Transverse colon (tissue), 4 donors: ENCODE measurements at regions not wholly inside any gene's neighbourhood (a gene's known extent, or its start where the extent isn't known, plus 50 kb on each side); places are given as distances from the start of the nearest gene placed in this dataset.
A peak's percentile ranks its signal among the peaks of the same experiment; 100 is the strongest.

Experiments used
- DNase-seq: peaks from one replicate; pipeline ENCODE4 v3.0.0-alpha.2; 2019
- H3K27ac ChIP-seq, 4 donors: fragments of 200-600 bp; sonication (generic); 2 replicates each; pipeline ENCODE4 v1.5.1; 2016 to 2018; ENCODE audit warnings: inconsistent platforms in 4 of 4
- H3K27me3 ChIP-seq: fragments of 200-600 bp; sonication (generic); 2 replicates; pipeline ENCODE4 v1.5.1; 2017; ENCODE audit warnings: inconsistent platforms
- H3K36me3 ChIP-seq, 4 donors: fragments of 200-600 bp; sonication (generic); 2 replicates each; pipeline ENCODE4 v1.5.1; 2017 to 2019; ENCODE audit warnings: inconsistent platforms in 4 of 4
- H3K4me1 ChIP-seq, 4 donors: fragments of 200-600 bp; sonication (generic); 2 replicates each; pipeline ENCODE4 v1.5.1; 2017 to 2020; ENCODE audit warnings: inconsistent platforms in 4 of 4
- H3K4me3 ChIP-seq, 4 donors: fragments of 200-600 bp; sonication (generic); 1 replicate in 1 of 4; 2 replicates in 3 of 4; pipeline versions ENCODE4 v1.5.1 to v1.6.1; 2017 to 2019; ENCODE audit warnings: inconsistent platforms in 4 of 4
- H3K9me3 ChIP-seq, 2 donors: fragments of 200-600 bp; sonication (generic); 2 replicates each; pipeline ENCODE4 v1.5.1; 2017 to 2019; ENCODE audit warnings: inconsistent platforms in 2 of 2
- EP300 ChIP-seq: sonication (generic); formaldehyde crosslinking; IDR thresholded peaks from one replicate; pipeline ENCODE4 v1.6.1; 2017; ENCODE audit warnings: antibody characterized with exemption, low read depth
- POLR2A ChIP-seq: fragments of 450-650 bp; IDR thresholded peaks from one replicate; pipeline ENCODE4 v1.6.1; 2016; ENCODE audit warnings: antibody characterized with exemption, mild to moderate bottlenecking, moderate library complexity
- POLR2AphosphoS5 ChIP-seq, 3 donors: sonication (generic); formaldehyde crosslinking; IDR thresholded peaks; one replicate each; pipeline ENCODE4 v1.6.1; 2016; ENCODE audit warnings: antibody characterized with exemption in 3 of 3
- WGBS, 2 donors: methylation state at CpG; one replicate each; pipeline ENCODE4 v1.1.5; 2018; ENCODE audit warnings: low coverage in 1 of 2; 5-methylcytosine and 5-hydroxymethylcytosine counted together
- in situ Hi-C, 4 donors: fragments of 200-750 bp; cut with MboI; loops; one replicate each; pipeline versions ENCODE4 v1.15.0 to v1.15.1; 2017; ENCODE audit warnings: low sequenced_read_pairs in 3 of 4, low pct_ligation_motif_present in 1 of 4, low pct_unique_long_range_greater_than_20kb in 1 of 4
- intact Hi-C: fragments of 100-400 bp; cut with DNase I; formaldehyde crosslinking; loops from one replicate; pipeline ENCODE4 v1.15.1; 2023; ENCODE audit warnings: low total_unique reads
- TF ChIP-seq, protein P1 (sequence below), 5 experiments: fragments of 200-600 bp in 3 of 5; fragments of 450-650 bp in 2 of 5; sonication (generic) in 3 of 5; IDR thresholded peaks; 1 replicate in 2 of 5; 2 replicates in 3 of 5; pipeline ENCODE4 v1.5.1; 2016 to 2017; ENCODE audit warnings: antibody characterized with exemption in 5 of 5, inconsistent platforms in 3 of 5, mild to moderate bottlenecking in 2 of 5, moderate library complexity in 1 of 5

DNA sequence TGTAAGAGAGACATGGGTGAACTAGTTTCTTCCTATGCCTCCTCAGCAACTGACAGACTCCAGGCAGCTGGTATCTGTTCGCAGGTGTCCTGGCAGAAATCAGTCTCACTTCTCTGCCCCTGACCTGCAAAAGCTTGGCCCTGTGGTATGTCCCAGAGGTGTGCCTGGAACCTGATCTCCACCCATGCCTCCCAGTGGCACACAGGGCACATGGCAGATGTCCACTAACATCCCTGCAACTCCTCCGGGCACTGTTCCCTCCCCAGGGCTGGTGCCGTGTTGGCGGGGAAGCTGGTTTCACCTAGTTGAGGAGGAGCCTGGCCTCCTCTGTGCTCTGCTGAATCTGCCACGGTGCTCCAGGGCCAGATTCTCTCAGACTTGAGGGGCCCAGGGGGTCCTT lies 123.3 kb upstream of the GGTLC1 start:
- TF ChIP-seq POLR2AphosphoS5 (IDR thresholded peaks at IDR 0.05) = no peak
- TF ChIP-seq, protein P1, sequence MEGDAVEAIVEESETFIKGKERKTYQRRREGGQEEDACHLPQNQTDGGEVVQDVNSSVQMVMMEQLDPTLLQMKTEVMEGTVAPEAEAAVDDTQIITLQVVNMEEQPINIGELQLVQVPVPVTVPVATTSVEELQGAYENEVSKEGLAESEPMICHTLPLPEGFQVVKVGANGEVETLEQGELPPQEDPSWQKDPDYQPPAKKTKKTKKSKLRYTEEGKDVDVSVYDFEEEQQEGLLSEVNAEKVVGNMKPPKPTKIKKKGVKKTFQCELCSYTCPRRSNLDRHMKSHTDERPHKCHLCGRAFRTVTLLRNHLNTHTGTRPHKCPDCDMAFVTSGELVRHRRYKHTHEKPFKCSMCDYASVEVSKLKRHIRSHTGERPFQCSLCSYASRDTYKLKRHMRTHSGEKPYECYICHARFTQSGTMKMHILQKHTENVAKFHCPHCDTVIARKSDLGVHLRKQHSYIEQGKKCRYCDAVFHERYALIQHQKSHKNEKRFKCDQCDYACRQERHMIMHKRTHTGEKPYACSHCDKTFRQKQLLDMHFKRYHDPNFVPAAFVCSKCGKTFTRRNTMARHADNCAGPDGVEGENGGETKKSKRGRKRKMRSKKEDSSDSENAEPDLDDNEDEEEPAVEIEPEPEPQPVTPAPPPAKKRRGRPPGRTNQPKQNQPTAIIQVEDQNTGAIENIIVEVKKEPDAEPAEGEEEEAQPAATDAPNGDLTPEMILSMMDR (IDR thresholded peaks at IDR 0.05) = no peak
- TF ChIP-seq POLR2A = no peak
- no peak for TF ChIP-seq EP300
- H3K9me3 ChIP-seq = no peaks in the 10 kb centered on the region
- 78 to 100% methylated on average over 1 to 5 of the region's 5 CpGs for WGBS, 2 donors
- H3K36me3 ChIP-seq = no peaks in the 10 kb centered on the region
- in situ Hi-C loops = no loop called here
- no peak for DNase-seq
- H3K27ac ChIP-seq = no peak overlapping the region
- no peak overlapping the region for H3K4me3 ChIP-seq
- H3K27me3 ChIP-seq = no peaks in the 10 kb centered on the region
- H3K4me1 ChIP-seq = no peaks in the 10 kb centered on the region
- intact Hi-C loops = no loop called here

DNA sequence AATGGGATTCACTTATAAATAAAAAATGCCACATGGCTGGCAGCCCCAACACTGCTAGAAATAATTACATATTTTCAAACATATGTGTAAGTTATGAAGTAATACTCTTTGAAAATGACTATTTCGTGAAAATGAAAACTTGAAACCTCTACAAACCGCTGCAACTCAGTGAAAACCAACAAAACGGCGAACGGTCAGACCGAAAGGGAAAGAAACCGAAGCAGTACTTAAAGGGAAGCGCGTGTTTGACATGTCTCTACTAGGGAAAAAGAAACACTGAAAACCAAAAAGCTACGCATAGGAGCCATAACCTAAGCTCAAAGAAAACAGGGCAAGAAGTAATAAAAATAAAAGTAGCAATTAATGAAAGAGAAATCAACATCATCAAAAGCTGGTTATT lies 121.0 kb upstream of the GGTLC1 start:
- no peak for DNase-seq
- Histone ChIP-seq H3K4me3 (no peak overlapping the region), H3K27me3 (no peaks in the 10 kb centered on the region), H3K9me3 (no peaks in the 10 kb centered on the region), H3K36me3 (no peaks in the 10 kb centered on the region), H3K4me1 (no peaks in the 10 kb centered on the region), H3K27ac (no peak overlapping the region)
- intact Hi-C loops (no loop called here), in situ Hi-C loops (no loop called here)
- WGBS, 2 donors = 76 to 83% methylated on average over 10 of the region's 10 CpGs
- no peak for TF ChIP-seq POLR2AphosphoS5 (IDR thresholded peaks at IDR 0.05)
- no peak for TF ChIP-seq EP300
- TF ChIP-seq POLR2A = no peak

DNA sequence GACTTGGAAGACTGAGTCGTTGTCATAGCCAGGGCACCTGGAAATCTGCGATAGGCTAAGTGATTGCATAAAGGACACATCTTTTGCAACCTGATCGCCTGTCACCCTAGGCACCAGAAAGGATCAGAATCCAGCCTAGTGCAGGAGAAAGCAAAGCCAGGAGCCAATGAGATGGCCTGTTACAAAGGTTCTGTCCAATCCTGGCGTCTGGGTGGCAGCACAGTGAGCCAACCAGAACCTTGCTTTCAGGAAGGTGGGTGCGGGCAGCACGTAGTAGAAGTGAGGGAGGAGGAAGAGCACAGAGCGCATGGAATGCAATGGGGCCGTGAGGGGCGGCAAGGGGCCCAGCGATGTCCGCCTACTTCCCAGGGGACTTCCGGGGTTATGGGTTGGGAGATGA lies 120.4 kb upstream of the GGTLC1 start:
- intact Hi-C loops (no loop called here), in situ Hi-C loops (no loop called here)
- TF ChIP-seq POLR2A (no peak), POLR2AphosphoS5 (IDR thresholded peaks at IDR 0.05) (no peak), EP300 (no peak)
- TF ChIP-seq, protein P1 (IDR thresholded peaks at IDR 0.05) = no peak
- Histone ChIP-seq H3K4me3 (no peak overlapping the region), H3K9me3 (no peaks in the 10 kb centered on the region), H3K4me1 (no peaks in the 10 kb centered on the region), H3K27me3 (no peaks in the 10 kb centered on the region), H3K27ac (no peak overlapping the region), H3K36me3 (no peaks in the 10 kb centered on the region)
- WGBS, 2 donors = 80% methylated on average over 12 of the region's 12 CpGs; no CpG with 5 or more reads in 1 of the 2 donors
- DNase-seq = peak; percentile 13

DNA sequence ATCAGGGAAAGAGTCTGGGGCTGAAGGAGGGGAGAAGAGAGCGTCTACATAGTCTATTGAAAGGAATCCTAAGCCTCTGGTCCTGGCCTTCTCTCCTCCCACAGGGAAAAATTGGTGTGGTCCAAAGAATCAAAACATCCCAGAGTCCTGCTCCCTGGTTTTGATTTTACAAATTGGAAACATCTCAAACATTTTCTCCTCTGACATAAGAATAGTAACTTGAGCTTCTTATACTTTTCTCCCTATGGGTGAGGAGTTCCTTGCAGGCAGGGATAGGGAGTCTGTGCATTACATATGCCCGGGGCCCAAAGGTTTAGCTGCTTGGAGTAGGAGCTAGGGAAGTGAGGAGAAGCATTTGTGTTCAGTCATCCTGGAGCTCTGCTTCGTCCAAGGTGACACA lies 120.0 kb upstream of the GGTLC1 start:
- DNase-seq = no peak
- no peaks in the 10 kb centered on the region for H3K27me3 ChIP-seq
- H3K9me3 ChIP-seq = no peaks in the 10 kb centered on the region
- in situ Hi-C loops (no loop called here), intact Hi-C loops (no loop called here)
- H3K36me3 ChIP-seq = no peaks in the 10 kb centered on the region
- no peak overlapping the region for H3K27ac ChIP-seq
- TF ChIP-seq, protein P1 (IDR thresholded peaks at IDR 0.05) = no peak
- TF ChIP-seq EP300 (no peak), POLR2A (no peak), POLR2AphosphoS5 (IDR thresholded peaks at IDR 0.05) (no peak)
- H3K4me1 ChIP-seq = no peaks in the 10 kb centered on the region
- H3K4me3 ChIP-seq = no peak overlapping the region
- 73 to 80% methylated on average over 2 to 3 of the region's 3 CpGs for WGBS, 2 donors

DNA sequence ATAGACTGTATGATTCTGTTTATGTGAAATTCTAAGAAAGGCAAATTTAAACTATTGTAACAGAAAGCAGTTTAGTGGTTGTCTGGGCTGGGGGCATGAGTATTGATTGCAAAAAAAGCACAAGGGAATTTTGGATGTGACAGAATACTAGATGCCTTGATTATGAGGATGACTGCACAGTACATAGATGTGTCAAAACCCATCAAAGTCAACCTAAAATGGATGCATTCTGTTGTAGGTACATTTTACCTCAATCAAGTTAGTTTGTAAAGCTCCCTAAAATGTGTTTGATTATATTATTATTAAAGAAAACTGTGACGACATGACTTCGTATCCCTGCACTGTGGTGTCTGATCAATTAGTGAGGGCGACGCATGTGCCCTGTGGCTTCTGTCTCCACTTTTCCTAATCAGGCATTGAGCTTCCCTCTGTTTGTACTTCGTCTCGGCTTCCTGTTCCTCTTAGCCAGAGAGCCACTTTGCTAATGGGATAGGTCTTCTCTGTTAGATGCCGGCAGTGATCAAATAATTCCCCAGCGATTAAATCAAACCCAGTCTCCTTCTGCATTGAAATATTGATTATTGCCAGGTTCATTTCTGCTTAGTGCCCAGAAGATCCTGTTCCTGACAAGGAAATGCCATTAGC lies 118.3 kb upstream of the GGTLC1 start:
- H3K27ac ChIP-seq = no peak overlapping the region
- 85% methylated on average over 8 of the region's 8 CpGs; no CpG with 5 or more reads in 1 of the 2 donors for WGBS, 2 donors

More for the DNA sequence above, 118.3 kb upstream of the GGTLC1 start:
- no peak for DNase-seq
- Histone ChIP-seq H3K4me1 (no peaks in the 10 kb centered on the region), H3K4me3 (no peak overlapping the region), H3K9me3 (no peaks in the 10 kb centered on the region), H3K27me3 (no peaks in the 10 kb centered on the region), H3K36me3 (no peaks in the 10 kb centered on the region)
- TF ChIP-seq POLR2AphosphoS5 (IDR thresholded peaks at IDR 0.05) (no peak), POLR2A (no peak), EP300 (no peak)
- TF ChIP-seq, protein P1 (IDR thresholded peaks at IDR 0.05) = no peak
- in situ Hi-C loops = no loop called here
- intact Hi-C loops = no loop called here
